Activated T-helper 1 cell treated with anti-CD3 and anti-CD28 coated beads, Interleukin-2, amount 50 U/mL, for 16 hours (primary cell): ENCODE measurements at regions not wholly inside any gene's neighbourhood (a gene's known extent, or its start where the extent isn't known, plus 50 kb on each side); places are given as distances from the start of the nearest gene placed in this dataset.

Experiments
- DNase-seq, 2 donors: peaks; one replicate each; pipeline ENCODE4 v3.0.0-alpha.2; 2020; ENCODE audit warnings: low read depth in 1 of 2, low spot score in 1 of 2

GRCh38 chr2:133766164-133766832, 198.0 kb upstream of the NCKAP5 start:
- no peak for DNase-seq

GRCh38 chr2:133768256-133768655, 200.0 kb upstream of the NCKAP5 start:
- no peak for DNase-seq

- no peak for DNase-seq
Observed at GRCh38 chr2:133768658-133769435, 200.6 kb upstream of the NCKAP5 start.

- no peak for DNase-seq
Observed at GRCh38 chr2:133773854-133774653, 205.8 kb upstream of the NCKAP5 start.

GRCh38 chr2:133774654-133775015, 206.4 kb upstream of the NCKAP5 start:
- DNase-seq = no peak

GRCh38 chr2:133776936-133777573, 208.8 kb upstream of the NCKAP5 start:
- no peak for DNase-seq

GRCh38 chr2:133777574-133777960, 209.3 kb upstream of the NCKAP5 start:
- DNase-seq = no peak

- DNase-seq = no peak
Observed at GRCh38 chr2:133780099-133780996, 212.1 kb upstream of the NCKAP5 start.

GRCh38 chr2:133780997-133781513, 212.8 kb upstream of the NCKAP5 start:
- no peak for DNase-seq

GRCh38 chr2:133787207-133787606, 218.9 kb upstream of the NCKAP5 start:
- no peak for DNase-seq

GRCh38 chr2:133787651-133788050, 219.4 kb upstream of the NCKAP5 start:
- DNase-seq = no peak

- DNase-seq = no peak
Observed at GRCh38 chr2:133788386-133788785, 220.1 kb upstream of the NCKAP5 start.

GRCh38 chr2:133789743-133790142, 221.5 kb upstream of the NCKAP5 start:
- no peak for DNase-seq

GRCh38 chr2:133790711-133791110, 222.4 kb upstream of the NCKAP5 start:
- DNase-seq = no peak

- no peak for DNase-seq
Observed at GRCh38 chr2:133791191-133791590, 222.9 kb upstream of the NCKAP5 start.

GRCh38 chr2:133792223-133792622, 224.0 kb upstream of the NCKAP5 start:
- no peak for DNase-seq

- DNase-seq = no peak
Observed at GRCh38 chr2:133794114-133794513, 225.9 kb upstream of the NCKAP5 start.

- no peak for DNase-seq
Observed at GRCh38 chr2:133801946-133802345, 233.7 kb upstream of the NCKAP5 start.

GRCh38 chr2:133802409-133803039, 234.3 kb upstream of the NCKAP5 start:
- DNase-seq = no peak

GRCh38 chr2:133806564-133806963, 238.3 kb upstream of the NCKAP5 start:
- no peak for DNase-seq
